GM18909 (cell line): ENCODE measurements at regions not wholly inside any gene's neighbourhood (a gene's known extent, or its start where the extent isn't known, plus 50 kb on each side); places are given as distances from the start of the nearest gene placed in this dataset.

Experiments used
- ATAC-seq: cut with Tn5 transposase; IDR thresholded peaks from one replicate; pipeline ENCODE4 v1.9.1; 2021; ENCODE audit warnings: mild to moderate bottlenecking; ENCODE audit not compliant: unreplicated experiment, poor library complexity

- ATAC-seq, result no peak
Measured at GRCh38 chr9:78640728-78641127, 343.8 kb downstream of the PSAT1 start.

DNA sequence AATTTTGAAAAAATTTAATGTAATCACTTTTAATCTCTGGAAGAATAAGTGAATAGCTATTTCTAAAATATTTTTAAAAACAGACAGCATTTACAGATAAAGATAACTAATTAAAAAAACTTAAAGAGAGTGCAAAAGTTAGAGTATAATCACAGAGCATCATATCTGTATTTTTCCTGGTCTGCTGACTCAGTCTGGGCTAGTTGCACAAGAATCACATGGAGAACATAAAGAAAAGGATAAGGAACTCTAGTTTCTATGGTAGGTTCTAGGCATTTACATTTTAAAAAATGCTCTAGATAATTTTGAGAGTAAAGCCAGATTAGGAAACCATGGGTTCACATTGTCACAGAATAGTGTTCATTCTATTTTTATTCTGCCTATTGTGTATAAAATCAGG lies 347.4 kb downstream of the PSAT1 start:
- ATAC-seq, result no peak

DNA sequence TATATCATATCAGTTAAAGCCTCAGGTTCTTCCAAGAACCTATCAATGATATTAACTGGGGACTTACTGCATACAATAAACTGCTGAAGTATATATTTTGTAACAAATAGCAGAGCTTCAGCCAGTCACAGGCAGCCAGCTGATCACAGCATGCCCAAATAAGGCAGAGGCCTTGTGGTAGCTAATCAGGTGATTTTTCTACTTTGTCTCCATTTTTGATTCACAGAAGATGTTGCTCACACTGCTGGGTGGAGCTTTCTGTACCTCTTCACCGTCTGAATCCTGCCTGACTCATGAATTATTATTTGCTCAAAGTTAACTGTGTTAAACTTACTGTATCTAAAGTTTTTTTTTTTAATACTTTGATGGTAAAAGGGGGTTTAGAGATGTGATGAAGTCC lies 357.4 kb downstream of the PSAT1 start:
- no peak for ATAC-seq

- ATAC-seq, result no peak
Measured at GRCh38 chr9:78663369-78663768, 366.4 kb downstream of the PSAT1 start.

GRCh38 chr9:78664370-78664769 lies 367.4 kb downstream of the PSAT1 start:
- ATAC-seq, result no peak

- ATAC-seq, result no peak
Measured at GRCh38 chr9:78666818-78667414, 370.0 kb downstream of the PSAT1 start.

GRCh38 chr9:78668148-78668832 lies 371.4 kb downstream of the PSAT1 start:
- no peak for ATAC-seq

DNA sequence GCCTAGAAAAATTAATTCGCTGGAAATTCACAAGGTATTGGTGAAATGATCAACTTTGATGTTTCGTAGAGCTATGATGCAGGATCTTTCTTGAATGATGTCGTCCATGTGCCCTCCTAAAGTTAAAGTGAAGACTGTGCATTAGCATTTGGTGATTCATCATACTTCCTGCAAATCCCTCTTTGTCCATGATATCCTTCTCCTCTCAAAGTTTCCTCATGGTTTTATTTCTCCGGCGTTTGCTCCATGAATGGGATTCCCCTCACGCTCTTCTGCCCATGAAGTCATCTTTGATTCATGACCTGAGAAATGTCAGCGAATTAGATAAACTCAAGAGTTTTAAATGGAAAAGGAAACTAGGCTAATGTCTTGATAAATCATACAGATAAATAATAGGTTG lies 372.7 kb downstream of the PSAT1 start:
- no peak for ATAC-seq

- no peak for ATAC-seq
Measured at GRCh38 chr9:78671785-78672184, 374.9 kb downstream of the PSAT1 start.

- ATAC-seq, result no peak
Measured at GRCh38 chr9:78674874-78675273, 377.9 kb downstream of the PSAT1 start.

DNA sequence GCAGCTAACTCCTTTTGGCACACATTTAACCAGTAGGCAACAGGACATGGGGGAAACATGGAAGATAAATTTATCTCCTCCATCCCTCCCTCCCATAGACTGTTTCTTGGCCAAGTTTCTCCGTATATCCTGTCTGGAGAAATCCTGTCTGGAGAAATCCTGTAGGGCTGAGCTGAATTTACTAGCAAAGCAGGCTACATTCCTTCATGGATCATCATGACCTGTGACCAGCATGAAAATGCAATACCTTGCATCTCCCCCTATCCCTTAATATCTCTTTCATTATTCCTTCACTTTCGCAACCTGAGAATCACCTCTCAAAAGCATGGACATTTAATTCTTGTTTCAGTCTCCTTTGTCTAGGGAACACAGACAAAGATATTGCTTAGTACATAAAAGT lies 379.1 kb downstream of the PSAT1 start:
- no peak for ATAC-seq

GRCh38 chr9:78676623-78677022 lies 379.7 kb downstream of the PSAT1 start:
- no peak for ATAC-seq

GRCh38 chr9:78677326-78677725 lies 380.4 kb downstream of the PSAT1 start:
- no peak for ATAC-seq

DNA sequence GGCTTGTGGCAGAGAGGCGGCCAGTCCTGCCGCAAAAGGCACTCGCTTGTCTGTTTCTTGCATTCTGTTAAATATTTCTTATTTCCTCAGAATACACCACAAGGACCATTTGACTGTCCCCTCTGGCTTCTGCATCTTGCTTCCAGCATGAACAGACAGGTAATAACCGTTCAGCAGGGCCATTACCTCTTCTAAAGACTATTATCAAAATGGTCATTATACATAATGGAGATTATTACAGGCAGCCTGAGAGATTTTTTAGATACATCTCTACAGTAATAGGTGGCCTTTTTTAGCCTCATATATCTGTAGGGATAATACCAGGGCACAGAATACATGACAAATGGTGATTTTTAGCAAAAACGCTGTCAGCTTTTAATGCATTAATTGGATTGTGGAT lies 382.0 kb downstream of the PSAT1 start:
- ATAC-seq, result no peak

DNA sequence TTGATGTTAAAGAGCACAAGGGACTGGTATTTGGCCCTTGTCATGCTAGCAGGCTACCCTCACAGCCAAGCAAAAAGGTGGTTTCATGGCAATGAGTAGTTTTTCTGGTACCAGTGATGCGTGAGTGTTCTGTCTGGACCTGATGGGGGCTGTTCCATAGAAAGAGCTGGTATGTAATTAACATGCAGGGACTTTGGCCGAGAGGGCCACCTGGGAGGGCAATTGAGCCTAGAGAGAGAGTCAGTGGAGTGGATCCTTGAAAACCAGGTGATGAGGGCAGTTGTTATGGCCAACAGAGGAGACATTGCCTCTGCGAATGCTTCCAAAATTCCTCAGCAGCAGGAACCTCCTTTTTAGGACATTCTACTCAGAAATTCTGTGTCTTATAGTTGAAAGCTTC lies 383.3 kb downstream of the PSAT1 start:
- ATAC-seq, result no peak

DNA sequence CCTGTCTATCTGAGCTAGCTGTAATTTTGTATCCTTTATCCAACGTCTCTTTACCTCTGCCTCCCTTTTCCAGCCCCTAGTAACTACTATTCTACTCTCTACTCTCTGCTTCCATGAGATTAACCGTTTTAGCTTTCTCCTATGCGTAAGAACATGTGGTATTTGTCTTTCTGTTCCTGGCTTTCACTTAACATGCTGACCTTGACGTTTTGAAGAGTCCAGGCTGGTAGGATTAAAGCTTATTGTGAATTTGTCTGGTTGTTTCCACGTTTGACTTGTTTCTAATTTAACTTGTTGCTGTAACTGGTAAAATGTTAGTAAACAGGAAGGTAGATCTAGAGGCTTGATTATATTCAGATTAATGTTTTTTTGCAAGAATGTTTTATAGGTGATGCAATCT lies 385.3 kb downstream of the PSAT1 start:
- ATAC-seq, result no peak

GRCh38 chr9:78685471-78685870 lies 388.5 kb downstream of the PSAT1 start:
- no peak for ATAC-seq

DNA sequence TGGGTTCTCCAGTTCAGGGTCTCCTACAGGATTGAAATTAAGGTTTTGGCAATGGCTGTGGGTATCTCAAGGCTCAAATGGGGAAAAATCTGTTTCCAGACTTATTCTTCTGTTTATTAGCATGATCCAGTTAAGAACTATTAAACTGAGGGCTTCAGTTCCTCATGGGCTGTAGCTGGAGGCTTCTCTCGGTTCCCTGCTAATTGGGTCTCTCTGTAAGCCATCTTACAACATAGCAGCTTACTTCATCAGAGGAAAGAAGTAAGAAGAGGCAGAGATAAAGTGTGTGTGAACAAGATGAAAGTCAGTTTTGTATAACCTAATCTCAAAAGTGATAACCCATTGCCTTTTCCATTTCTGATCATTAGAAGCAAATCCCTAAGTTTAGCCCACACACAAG lies 391.9 kb downstream of the PSAT1 start:
- ATAC-seq, result no peak

GRCh38 chr9:78691542-78691941 lies 394.6 kb downstream of the PSAT1 start:
- ATAC-seq, result no peak

DNA sequence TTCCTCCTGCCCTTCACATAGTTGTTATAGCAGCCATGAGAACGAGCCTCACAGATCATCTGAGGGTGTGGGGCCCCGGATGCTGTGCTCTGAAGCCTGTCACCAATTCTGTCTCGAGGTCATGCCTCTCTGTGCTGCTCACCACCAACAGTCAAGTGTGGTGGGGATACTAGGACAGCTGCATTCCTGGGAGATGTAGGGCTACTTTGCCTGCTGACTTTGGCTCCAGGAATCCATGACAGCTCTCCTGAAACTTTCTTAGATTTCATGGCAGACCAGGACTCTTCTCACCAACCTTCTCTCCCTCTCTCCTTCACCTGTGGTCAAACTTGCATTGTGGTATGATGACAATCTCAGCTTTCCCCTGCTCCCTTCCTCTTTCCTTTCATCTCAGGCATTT lies 395.9 kb downstream of the PSAT1 start:
- no peak for ATAC-seq

DNA sequence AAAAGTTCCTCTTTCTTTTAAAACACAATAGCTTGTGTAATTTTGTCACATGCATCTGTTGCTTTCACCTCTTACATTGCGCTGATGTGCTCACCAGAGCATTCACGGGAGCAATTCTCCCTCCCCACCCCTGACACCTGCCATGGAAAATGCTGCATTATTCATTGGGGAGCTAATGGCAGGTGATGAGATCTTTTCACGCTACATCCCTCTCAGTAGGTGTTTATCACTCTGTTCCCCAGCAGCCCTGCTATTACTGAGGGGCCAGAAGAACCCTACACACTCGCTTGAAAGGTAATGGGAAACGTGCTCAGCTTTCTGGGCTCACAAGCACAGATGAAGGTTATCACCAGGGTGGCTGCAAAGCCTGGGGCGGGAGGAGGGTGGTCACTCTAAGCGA lies 398.0 kb downstream of the PSAT1 start:
- no peak for ATAC-seq

GRCh38 chr9:78695519-78695918 lies 398.6 kb downstream of the PSAT1 start:
- no peak for ATAC-seq
